ENCODE measurements at regions not wholly inside any gene's neighbourhood (a gene's known extent, or its start where the extent isn't known, plus 50 kb on each side); places are given as distances from the start of the nearest gene placed in this dataset.
"Not testable (repeated sequence)": the region's sequence is repeated elsewhere in the genome, so short reads cannot be mapped to it uniquely, and the experiment has no call there.

GRCh38 chr6:9825526-9825925 lies 589.3 kb downstream of the TFAP2A start:
- H3K27ac Mint-ChIP-seq: no peak overlapping the region
- H2BK120ac ChIP-seq (ENCODE audit: low read depth, low read length, poor library complexity, severe bottlenecking): no peak overlapping the region
- no peak overlapping the region for H2BK12ac ChIP-seq (ENCODE audit: insufficient read length, low read depth, low read length)
- H3K27me3 Mint-ChIP-seq (ENCODE audit: low read depth): no peaks in the 10 kb centered on the region
- H3K9me3 Mint-ChIP-seq: no peaks in the 10 kb centered on the region
- no peak for DNase-seq
- H3K4me3 Mint-ChIP-seq: no peak overlapping the region
- H3K27ac ChIP-seq (ENCODE audit: insufficient read length, low read depth, low read length): no peak overlapping the region
- H2BK20ac ChIP-seq (ENCODE audit: low read depth, low read length, poor library complexity, severe bottlenecking): no peak overlapping the region
- H3K9me3 ChIP-seq (ENCODE audit: control insufficient read depth, low read depth, low read length): no peaks in the 10 kb centered on the region
- no peak for TF ChIP-seq CTCF (conservative IDR thresholded peaks at IDR 0.05)
- no peak overlapping the region for H3K18ac ChIP-seq (ENCODE audit: insufficient read length, low read depth, low read length)
- no peaks in the 10 kb centered on the region for H4K20me1 ChIP-seq (ENCODE audit: control insufficient read depth, insufficient read depth, insufficient read length)
- H3K27me3 ChIP-seq (ENCODE audit: insufficient read depth, low read length): no peaks in the 10 kb centered on the region
- no peak overlapping the region for H3K9ac ChIP-seq (ENCODE audit: extremely low read depth, insufficient read length, low read length)
- no peaks in the 10 kb centered on the region for H3K36me3 Mint-ChIP-seq (ENCODE audit: insufficient read depth in 1 of 3, low read depth in 3 of 3)
- no peak overlapping the region for H3K23ac ChIP-seq (ENCODE audit: insufficient read length, low read depth, low read length)
- no peak overlapping the region for H2AK5ac ChIP-seq (ENCODE audit: insufficient read length, low read length)
- H3K79me1 ChIP-seq (ENCODE audit: insufficient read depth, low read depth, low read length, poor library complexity, severe bottlenecking): no peaks in the 10 kb centered on the region
- no peaks in the 10 kb centered on the region for H3K23me2 ChIP-seq (ENCODE audit: insufficient read length, low read depth, low read length, poor library complexity, severe bottlenecking)
- H4K8ac ChIP-seq (replicated peaks; ENCODE audit: insufficient read length, low read depth, low read length): no peak overlapping the region
- peaks cover 4 to 5% of the 10 kb centered on the region in 2 experiments for H3K4me1 Mint-ChIP-seq
- WGBS (ENCODE audit: extremely low coverage, insufficient read length, low lambda C conversion rate): no CpG with 5 or more reads among the region's 4 CpGs
- H2BK15ac ChIP-seq (ENCODE audit: low read depth, low read length): no peak overlapping the region
- no peaks in the 10 kb centered on the region for H3K79me2 ChIP-seq (ENCODE audit: insufficient read depth, low read length)
- H3K14ac ChIP-seq (ENCODE audit: insufficient read depth, low read length): no peak overlapping the region
- H4K91ac ChIP-seq (ENCODE audit: insufficient read length, low read depth, low read length): no peak overlapping the region
- H4K5ac ChIP-seq (ENCODE audit: insufficient read length, low read depth, low read length): no peak overlapping the region
- H3K4me1 ChIP-seq (ENCODE audit: insufficient read depth, low read length): no peaks in the 10 kb centered on the region
- H3K56ac ChIP-seq (ENCODE audit: insufficient read length, low read depth, low read length): no peak overlapping the region
- H3K4me2 ChIP-seq (ENCODE audit: insufficient read depth, insufficient read length, low read length): no peak overlapping the region
- no peak overlapping the region for H3T11ph ChIP-seq (ENCODE audit: low read length)
- no peak overlapping the region for H2AFZ ChIP-seq (ENCODE audit: low read length)
- H3K4ac ChIP-seq (ENCODE audit: low read depth, low read length): no peak overlapping the region
- H2BK5ac ChIP-seq (ENCODE audit: insufficient read length, low read length): no peak overlapping the region

- not testable (repeated sequence) for H3K4me1 ChIP-seq (ENCODE audit: insufficient read depth, low read length); H3K79me2 ChIP-seq (ENCODE audit: insufficient read depth, low read length); H4K8ac ChIP-seq (replicated peaks; ENCODE audit: insufficient read length, low read depth, low read length); H4K91ac ChIP-seq (ENCODE audit: insufficient read length, low read depth, low read length); H4K20me1 ChIP-seq (ENCODE audit: control insufficient read depth, insufficient read depth, insufficient read length); H3K9me3 ChIP-seq (ENCODE audit: control insufficient read depth, low read depth, low read length); H3K9me3 Mint-ChIP-seq; H3K27me3 ChIP-seq (ENCODE audit: insufficient read depth, low read length); H3K56ac ChIP-seq (ENCODE audit: insufficient read length, low read depth, low read length); H2AFZ ChIP-seq (ENCODE audit: low read length); H4K5ac ChIP-seq (ENCODE audit: insufficient read length, low read depth, low read length); H2BK5ac ChIP-seq (ENCODE audit: insufficient read length, low read length); H3K79me1 ChIP-seq (ENCODE audit: insufficient read depth, low read depth, low read length, poor library complexity, severe bottlenecking); H3K4ac ChIP-seq (ENCODE audit: low read depth, low read length); H2BK15ac ChIP-seq (ENCODE audit: low read depth, low read length); H3K27me3 Mint-ChIP-seq (ENCODE audit: low read depth); H3K36me3 Mint-ChIP-seq (ENCODE audit: insufficient read depth in 1 of 3, low read depth in 3 of 3); H2BK20ac ChIP-seq (ENCODE audit: low read depth, low read length, poor library complexity, severe bottlenecking); H2BK120ac ChIP-seq (ENCODE audit: low read depth, low read length, poor library complexity, severe bottlenecking); H3T11ph ChIP-seq (ENCODE audit: low read length); H3K23me2 ChIP-seq (ENCODE audit: insufficient read length, low read depth, low read length, poor library complexity, severe bottlenecking); H3K27ac ChIP-seq (ENCODE audit: insufficient read length, low read depth, low read length); H3K23ac ChIP-seq (ENCODE audit: insufficient read length, low read depth, low read length); H2BK12ac ChIP-seq (ENCODE audit: insufficient read length, low read depth, low read length); DNase-seq; H2AK5ac ChIP-seq (ENCODE audit: insufficient read length, low read length); H3K4me1 Mint-ChIP-seq
- no CpG with 5 or more reads among the region's 24 CpGs for WGBS (ENCODE audit: extremely low coverage, insufficient read length, low lambda C conversion rate)
- H3K18ac ChIP-seq (ENCODE audit: insufficient read length, low read depth, low read length): peak overlapping the region; percentile 70
- peak overlapping the region; percentile 8 for H3K4me2 ChIP-seq (ENCODE audit: insufficient read depth, insufficient read length, low read length)
- H3K4me3 Mint-ChIP-seq: peak overlapping the region in 1 of 2 experiments; percentile 71; a peak in 3 of 5 replicates
- H3K27ac Mint-ChIP-seq: peak overlapping the region in 2 of 3 experiments; percentile 44 to 97; a peak in 3 of 7 replicates
- H3K9ac ChIP-seq (ENCODE audit: extremely low read depth, insufficient read length, low read length): peak overlapping the region; percentile 31
- peak overlapping the region; percentile 80; the same call in 1 of the 2 replicates for H3K14ac ChIP-seq (ENCODE audit: insufficient read depth, low read length)
These were observed 604.1 kb downstream of the TFAP2A start for GRCh38 chr6:9810727-9811126.

Data from H9 (cell line).